ENCODE measurements at regions not wholly inside any gene's neighbourhood (a gene's known extent, or its start where the extent isn't known, plus 50 kb on each side); places are given as distances from the start of the nearest gene placed in this dataset.
"Not testable (repeated sequence)": the region's sequence is repeated elsewhere in the genome, so short reads cannot be mapped to it uniquely, and the experiment has no call there.

DNA sequence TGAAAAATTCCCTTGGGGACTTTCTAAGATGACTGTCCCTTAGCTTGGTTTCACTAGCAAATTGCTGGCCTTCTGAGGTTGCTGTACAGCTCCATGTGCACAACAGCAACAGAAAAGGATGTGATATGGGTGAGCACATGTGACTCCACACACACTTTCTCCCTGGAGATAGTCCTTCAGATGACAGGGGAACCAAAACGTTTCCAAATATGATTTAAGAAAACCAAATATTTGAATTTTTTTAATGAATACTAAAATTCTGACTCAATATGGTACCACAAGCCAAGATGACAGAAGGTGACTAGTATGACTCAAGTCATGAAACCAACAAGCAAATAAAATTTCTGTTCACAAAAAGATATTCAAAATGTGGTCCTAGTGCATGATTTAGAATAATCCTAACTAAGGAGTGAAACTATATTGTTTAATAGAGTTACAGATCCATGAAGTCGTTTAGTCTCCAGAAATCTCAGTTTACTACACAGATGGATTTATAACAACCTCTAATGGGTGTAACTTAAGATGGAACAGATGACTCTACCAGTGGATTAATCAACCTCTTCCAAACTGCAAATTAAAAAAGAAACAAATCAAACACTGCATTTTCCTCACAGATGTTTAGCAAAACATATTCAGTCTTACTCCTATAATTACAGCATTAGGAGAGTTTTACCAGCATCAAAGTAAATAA is 144.8 kb upstream of the PIK3R1 start:
- H3K9me3 Mint-ChIP-seq = peaks cover 5% of the 10 kb centered on the region
- ChIA-PET POLR2A (no interaction called here), CTCF (no interaction called here)
- intact Hi-C loops (cut with micrococcal nuclease) = loop anchor here (2.0 kb wide), 1 partner anchor 30 kb away; no protein-coding TSS in a partner anchor
- H3K27me3 Mint-ChIP-seq = no peaks in the 10 kb centered on the region
- ATAC-seq (ENCODE audit: low read depth) = peak; percentile 89
- no peak overlapping the region for H3K4me3 Mint-ChIP-seq
- TF ChIP-seq, protein P1, sequence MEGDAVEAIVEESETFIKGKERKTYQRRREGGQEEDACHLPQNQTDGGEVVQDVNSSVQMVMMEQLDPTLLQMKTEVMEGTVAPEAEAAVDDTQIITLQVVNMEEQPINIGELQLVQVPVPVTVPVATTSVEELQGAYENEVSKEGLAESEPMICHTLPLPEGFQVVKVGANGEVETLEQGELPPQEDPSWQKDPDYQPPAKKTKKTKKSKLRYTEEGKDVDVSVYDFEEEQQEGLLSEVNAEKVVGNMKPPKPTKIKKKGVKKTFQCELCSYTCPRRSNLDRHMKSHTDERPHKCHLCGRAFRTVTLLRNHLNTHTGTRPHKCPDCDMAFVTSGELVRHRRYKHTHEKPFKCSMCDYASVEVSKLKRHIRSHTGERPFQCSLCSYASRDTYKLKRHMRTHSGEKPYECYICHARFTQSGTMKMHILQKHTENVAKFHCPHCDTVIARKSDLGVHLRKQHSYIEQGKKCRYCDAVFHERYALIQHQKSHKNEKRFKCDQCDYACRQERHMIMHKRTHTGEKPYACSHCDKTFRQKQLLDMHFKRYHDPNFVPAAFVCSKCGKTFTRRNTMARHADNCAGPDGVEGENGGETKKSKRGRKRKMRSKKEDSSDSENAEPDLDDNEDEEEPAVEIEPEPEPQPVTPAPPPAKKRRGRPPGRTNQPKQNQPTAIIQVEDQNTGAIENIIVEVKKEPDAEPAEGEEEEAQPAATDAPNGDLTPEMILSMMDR (IDR thresholded peaks at IDR 0.05) = no peak
- peaks cover 10% of the 10 kb centered on the region for H3K4me1 Mint-ChIP-seq
- no peaks in the 10 kb centered on the region for H3K36me3 Mint-ChIP-seq (ENCODE audit: low read depth)
- H3K27ac Mint-ChIP-seq = no peak overlapping the region
- DNase-seq = no peak

DNA sequence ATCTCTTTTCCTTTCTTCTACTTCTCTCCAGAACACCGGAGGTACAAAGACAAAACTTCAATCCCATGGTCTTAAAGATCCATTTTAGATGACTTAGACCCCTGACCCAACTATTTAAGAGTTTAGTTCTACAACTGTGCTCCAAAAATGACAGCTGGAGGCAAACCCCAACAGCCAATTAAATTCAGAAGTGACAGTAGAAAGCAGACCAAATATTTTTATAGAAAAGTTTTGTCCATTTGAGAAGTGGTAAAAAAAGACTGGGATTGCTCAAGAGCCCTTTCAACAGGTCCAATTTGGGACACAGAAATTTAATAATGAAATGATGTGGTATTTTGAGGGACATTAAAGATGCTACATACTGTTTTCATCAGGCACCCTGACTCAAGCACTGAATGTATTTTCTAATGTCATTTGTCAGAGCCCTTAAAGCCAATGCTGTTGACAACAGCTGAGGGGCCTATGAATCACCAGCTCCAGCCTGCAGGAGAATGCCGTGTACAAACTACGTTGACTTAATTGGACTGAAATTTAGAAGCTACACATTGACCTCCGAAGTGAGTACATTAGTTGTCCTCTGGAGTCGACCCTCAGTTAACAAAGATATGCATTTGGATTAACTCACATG is 147.5 kb upstream of the PIK3R1 start:
- no peaks in the 10 kb centered on the region for H3K36me3 Mint-ChIP-seq (ENCODE audit: low read depth)
- TF ChIP-seq, protein P1 (IDR thresholded peaks at IDR 0.05) = no peak
- no peak for DNase-seq
- no peak for ATAC-seq (ENCODE audit: low read depth)
- H3K9me3 Mint-ChIP-seq = peaks cover 5% of the 10 kb centered on the region
- no peaks in the 10 kb centered on the region for H3K27me3 Mint-ChIP-seq
- no peak overlapping the region for H3K27ac Mint-ChIP-seq
- H3K4me3 Mint-ChIP-seq = no peak overlapping the region
- intact Hi-C loops (cut with micrococcal nuclease) = no loop called here
- peaks cover 10% of the 10 kb centered on the region for H3K4me1 Mint-ChIP-seq
- ChIA-PET CTCF (no interaction called here), POLR2A (interaction anchor here (1.4 kb wide), 1 partner anchor 147 kb away, joined by 3 read pairs; the partner anchor contains the start of gene PIK3R1)

DNA sequence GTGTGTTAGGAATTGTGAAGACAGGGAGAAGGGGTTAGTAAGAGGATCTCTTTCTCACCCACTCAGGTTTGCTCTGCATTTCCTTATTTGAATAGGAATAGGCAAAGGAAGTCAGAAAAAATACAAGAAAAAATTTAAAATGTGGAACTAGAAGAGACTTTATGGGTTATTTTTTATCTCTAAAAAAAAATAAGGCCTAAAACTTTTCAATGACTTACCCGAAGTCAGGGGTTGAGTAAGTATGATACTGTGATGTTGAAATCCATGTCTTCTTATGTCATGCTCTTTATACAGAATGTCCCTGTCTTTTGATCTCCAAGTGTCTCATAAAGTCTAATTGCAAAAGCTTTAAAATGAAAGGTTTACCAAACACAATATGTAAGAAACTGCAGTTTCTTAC is 148.3 kb upstream of the PIK3R1 start:
- Mint-ChIP-seq H3K4me1 (peaks cover 10% of the 10 kb centered on the region), H3K36me3 (ENCODE audit: low read depth) (no peaks in the 10 kb centered on the region), H3K4me3 (no peak overlapping the region), H3K9me3 (peaks cover 9% of the 10 kb centered on the region), H3K27ac (no peak overlapping the region), H3K27me3 (no peaks in the 10 kb centered on the region)
- POLR2A ChIA-PET = interaction anchor here (1.4 kb wide), 1 partner anchor 148 kb away, joined by 3 read pairs; the partner anchor contains the start of gene PIK3R1
- intact Hi-C loops (cut with micrococcal nuclease) = no loop called here
- TF ChIP-seq, protein P1 (IDR thresholded peaks at IDR 0.05) = no peak
- no peak for ATAC-seq (ENCODE audit: low read depth)
- CTCF ChIA-PET = no interaction called here
- DNase-seq = no peak

DNA sequence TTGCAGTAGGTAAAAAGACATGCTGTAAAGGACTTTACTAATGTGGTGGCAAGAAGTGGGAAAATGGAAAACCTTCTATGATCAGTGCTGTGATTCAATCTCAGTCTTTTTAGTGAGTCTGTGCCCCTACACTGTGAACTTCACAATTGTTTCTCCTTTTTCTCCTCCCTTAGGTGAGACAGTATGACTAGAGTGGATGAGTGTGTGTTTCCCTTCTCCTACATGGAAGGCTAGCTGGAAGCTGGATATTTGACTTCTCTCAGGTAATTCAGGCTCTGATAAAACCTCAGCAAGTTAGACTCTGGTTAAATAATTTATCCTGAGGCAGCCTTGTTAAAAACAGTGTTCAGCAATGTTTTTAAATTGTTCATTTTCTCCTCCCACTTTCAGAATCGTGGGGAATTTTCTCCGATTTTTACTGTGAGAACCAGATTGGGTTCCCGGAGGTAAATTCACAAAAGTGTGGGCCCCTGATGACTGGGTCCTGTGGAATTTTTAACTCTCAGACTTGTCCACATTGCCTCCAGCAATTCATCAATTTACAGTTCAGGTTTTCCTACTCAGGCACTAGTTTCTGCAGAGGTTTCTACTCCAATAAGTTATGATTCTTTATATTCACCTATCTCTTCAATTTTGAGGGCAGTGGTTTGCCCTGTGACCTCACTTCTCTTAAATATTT is 149.1 kb upstream of the PIK3R1 start:
- intact Hi-C loops (cut with micrococcal nuclease) = no loop called here
- H3K27me3 Mint-ChIP-seq = no peaks in the 10 kb centered on the region
- ATAC-seq (ENCODE audit: low read depth) (no peak), DNase-seq (no peak)
- TF ChIP-seq, protein P1 (IDR thresholded peaks at IDR 0.05) = no peak
- peaks cover 6% of the 10 kb centered on the region for H3K4me1 Mint-ChIP-seq
- ChIA-PET POLR2A (no interaction called here), CTCF (no interaction called here)
- no peak overlapping the region for H3K27ac Mint-ChIP-seq
- no peak overlapping the region for H3K4me3 Mint-ChIP-seq
- H3K36me3 Mint-ChIP-seq (ENCODE audit: low read depth) = no peaks in the 10 kb centered on the region
- H3K9me3 Mint-ChIP-seq = peaks cover 10% of the 10 kb centered on the region

DNA sequence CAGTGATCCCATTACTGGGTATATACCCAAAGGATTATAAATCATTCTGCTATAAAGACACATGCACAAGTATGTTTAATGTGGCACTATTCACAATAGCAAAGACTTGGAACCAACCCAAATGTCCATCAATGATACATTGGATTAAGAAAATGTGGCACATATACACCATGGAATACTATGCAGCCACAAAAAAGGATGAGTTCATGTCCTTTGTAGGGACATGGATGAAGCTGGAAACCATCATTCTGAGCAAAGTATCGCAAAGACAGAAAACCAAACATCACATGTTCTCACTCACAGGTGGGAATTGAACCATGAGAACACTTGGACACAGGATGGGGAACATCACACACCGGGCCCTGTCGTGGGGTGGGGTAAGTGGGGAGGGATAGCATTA is 150.2 kb upstream of the PIK3R1 start:
- H3K4me3 Mint-ChIP-seq; H3K27me3 Mint-ChIP-seq; DNase-seq; POLR2A ChIA-PET; CTCF ChIA-PET; intact Hi-C loops (cut with micrococcal nuclease); ATAC-seq (ENCODE audit: low read depth); H3K4me1 Mint-ChIP-seq; H3K36me3 Mint-ChIP-seq (ENCODE audit: low read depth); H3K27ac Mint-ChIP-seq: not testable (repeated sequence)
- H3K9me3 Mint-ChIP-seq = peaks cover 15% of the 10 kb centered on the region

Measured in activated B cell treated with CpG ODN at 0.5 μM for 24 hours (primary cell).